ENCODE measurements at regions not wholly inside any gene's neighbourhood (a gene's known extent, or its start where the extent isn't known, plus 50 kb on each side); places are given as distances from the start of the nearest gene placed in this dataset.

DNA sequence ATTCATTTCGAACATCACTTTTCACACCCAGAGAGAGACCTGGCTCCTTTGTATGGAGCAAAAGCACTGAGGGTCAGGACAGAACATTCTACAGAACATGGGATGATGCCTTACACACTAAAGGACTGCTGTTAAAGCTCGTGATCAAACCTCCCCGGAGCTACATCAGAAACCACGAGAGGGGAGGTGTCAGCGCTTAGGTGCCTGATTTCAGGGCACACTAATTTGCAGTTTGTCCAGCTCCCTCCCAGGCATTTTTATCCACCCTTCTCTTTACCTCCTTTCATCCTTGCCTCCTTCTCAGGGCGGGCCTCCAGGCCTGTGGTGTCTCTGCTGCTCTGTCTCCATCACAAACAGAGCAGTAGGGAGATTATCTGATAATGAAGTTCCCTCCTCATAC, 127.5 kb downstream of the VPREB1 start:
- Histone ChIP-seq H3K4me2 (no peak overlapping the region), H3K4me3 (no peak overlapping the region), H3K27ac (no peak overlapping the region), H3K4me1 (no peaks in the 10 kb centered on the region), H3K9me3 (no peaks in the 10 kb centered on the region)
- TF ChIP-seq RFX5 (IDR thresholded peaks at IDR 0.05) = no peak
- TF ChIP-seq RCOR1 (IDR thresholded peaks at IDR 0.05; ENCODE audit: low read depth, low read length) = no peak
- no peak for TF ChIP-seq EHF (CRISPR knock-in tag; IDR thresholded peaks at IDR 0.05)
- TF ChIP-seq CTCF (IDR thresholded peaks at IDR 0.05) = no peak
- TF ChIP-seq SMC3 (IDR thresholded peaks at IDR 0.05) = no peak
- TF ChIP-seq, protein P1, sequence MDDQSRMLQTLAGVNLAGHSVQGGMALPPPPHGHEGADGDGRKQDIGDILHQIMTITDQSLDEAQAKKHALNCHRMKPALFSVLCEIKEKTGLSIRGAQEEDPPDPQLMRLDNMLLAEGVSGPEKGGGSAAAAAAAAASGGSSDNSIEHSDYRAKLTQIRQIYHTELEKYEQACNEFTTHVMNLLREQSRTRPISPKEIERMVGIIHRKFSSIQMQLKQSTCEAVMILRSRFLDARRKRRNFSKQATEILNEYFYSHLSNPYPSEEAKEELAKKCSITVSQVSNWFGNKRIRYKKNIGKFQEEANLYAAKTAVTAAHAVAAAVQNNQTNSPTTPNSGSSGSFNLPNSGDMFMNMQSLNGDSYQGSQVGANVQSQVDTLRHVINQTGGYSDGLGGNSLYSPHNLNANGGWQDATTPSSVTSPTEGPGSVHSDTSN (IDR thresholded peaks at IDR 0.05) = no peak
- no peak for TF ChIP-seq NR3C1 (IDR thresholded peaks at IDR 0.05)
- no peak for TF ChIP-seq ZC3H11A (IDR thresholded peaks at IDR 0.05)
- ChIA-PET POLR2A (no interaction called here), CTCF (interaction anchor here (1.2 kb wide), 1 partner anchor 11 kb away, joined by 3 read pairs; no protein-coding TSS in a partner anchor)
- FAIRE-seq (no peak), DNase-seq (ENCODE audit: low read depth in 1 of 2, low spot score in 1 of 2) (no peak), ATAC-seq (no peak)
- WGBS (ENCODE audit: missing lambda C conversion rate) = 35% methylated on average over 6 of the region's 6 CpGs

DNA sequence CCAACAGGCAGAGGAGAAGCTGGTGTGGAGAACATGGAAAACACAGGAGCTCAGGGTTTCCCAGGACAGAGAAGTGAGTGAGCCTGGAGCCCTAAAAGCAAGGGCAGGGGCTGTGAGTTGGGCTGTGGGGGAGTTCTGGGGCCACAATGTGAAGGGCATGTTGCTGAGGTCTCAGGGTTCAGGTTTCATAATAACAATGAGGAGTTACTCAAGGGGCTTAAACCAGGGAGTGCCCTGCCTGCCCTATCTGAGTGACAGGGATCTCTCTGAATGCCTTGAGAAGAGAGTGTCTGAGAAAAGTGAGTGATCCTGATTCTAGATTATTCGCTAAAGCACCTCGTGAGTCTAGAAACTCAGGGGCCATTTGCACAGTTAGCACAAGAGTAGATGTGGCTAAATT, 129.6 kb downstream of the VPREB1 start:
- Histone ChIP-seq H3K27ac (no peak overlapping the region), H3K4me3 (no peak overlapping the region), H3K4me1 (no peaks in the 10 kb centered on the region), H3K9me3 (no peaks in the 10 kb centered on the region), H3K4me2 (no peak overlapping the region)
- POLR2A ChIA-PET = no interaction called here
- DNase-seq (ENCODE audit: low read depth in 1 of 2, low spot score in 1 of 2) (no peak), ATAC-seq (no peak), FAIRE-seq (no peak)
- no peak for TF ChIP-seq NFE2L2 (conservative IDR thresholded peaks at IDR 0.05; ENCODE audit: low read length)
- TF ChIP-seq, protein P2, sequence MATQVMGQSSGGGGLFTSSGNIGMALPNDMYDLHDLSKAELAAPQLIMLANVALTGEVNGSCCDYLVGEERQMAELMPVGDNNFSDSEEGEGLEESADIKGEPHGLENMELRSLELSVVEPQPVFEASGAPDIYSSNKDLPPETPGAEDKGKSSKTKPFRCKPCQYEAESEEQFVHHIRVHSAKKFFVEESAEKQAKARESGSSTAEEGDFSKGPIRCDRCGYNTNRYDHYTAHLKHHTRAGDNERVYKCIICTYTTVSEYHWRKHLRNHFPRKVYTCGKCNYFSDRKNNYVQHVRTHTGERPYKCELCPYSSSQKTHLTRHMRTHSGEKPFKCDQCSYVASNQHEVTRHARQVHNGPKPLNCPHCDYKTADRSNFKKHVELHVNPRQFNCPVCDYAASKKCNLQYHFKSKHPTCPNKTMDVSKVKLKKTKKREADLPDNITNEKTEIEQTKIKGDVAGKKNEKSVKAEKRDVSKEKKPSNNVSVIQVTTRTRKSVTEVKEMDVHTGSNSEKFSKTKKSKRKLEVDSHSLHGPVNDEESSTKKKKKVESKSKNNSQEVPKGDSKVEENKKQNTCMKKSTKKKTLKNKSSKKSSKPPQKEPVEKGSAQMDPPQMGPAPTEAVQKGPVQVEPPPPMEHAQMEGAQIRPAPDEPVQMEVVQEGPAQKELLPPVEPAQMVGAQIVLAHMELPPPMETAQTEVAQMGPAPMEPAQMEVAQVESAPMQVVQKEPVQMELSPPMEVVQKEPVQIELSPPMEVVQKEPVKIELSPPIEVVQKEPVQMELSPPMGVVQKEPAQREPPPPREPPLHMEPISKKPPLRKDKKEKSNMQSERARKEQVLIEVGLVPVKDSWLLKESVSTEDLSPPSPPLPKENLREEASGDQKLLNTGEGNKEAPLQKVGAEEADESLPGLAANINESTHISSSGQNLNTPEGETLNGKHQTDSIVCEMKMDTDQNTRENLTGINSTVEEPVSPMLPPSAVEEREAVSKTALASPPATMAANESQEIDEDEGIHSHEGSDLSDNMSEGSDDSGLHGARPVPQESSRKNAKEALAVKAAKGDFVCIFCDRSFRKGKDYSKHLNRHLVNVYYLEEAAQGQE (IDR thresholded peaks at IDR 0.05) = no peak
- TF ChIP-seq ELK1 (IDR thresholded peaks at IDR 0.05; ENCODE audit: low read depth, low read length) = no peak
- no peak for TF ChIP-seq E2F6 (IDR thresholded peaks at IDR 0.05; ENCODE audit: borderline replicate concordance, low read depth)
- no peak for TF ChIP-seq RARB (CRISPR knock-in tag; IDR thresholded peaks at IDR 0.05)
- no peak for TF ChIP-seq HOXA7 (CRISPR knock-in tag; IDR thresholded peaks at IDR 0.05)
- TF ChIP-seq, protein P3, sequence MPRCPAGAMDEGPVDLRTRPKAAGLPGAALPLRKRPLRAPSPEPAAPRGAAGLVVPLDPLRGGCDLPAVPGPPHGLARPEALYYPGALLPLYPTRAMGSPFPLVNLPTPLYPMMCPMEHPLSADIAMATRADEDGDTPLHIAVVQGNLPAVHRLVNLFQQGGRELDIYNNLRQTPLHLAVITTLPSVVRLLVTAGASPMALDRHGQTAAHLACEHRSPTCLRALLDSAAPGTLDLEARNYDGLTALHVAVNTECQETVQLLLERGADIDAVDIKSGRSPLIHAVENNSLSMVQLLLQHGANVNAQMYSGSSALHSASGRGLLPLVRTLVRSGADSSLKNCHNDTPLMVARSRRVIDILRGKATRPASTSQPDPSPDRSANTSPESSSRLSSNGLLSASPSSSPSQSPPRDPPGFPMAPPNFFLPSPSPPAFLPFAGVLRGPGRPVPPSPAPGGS (IDR thresholded peaks at IDR 0.05) = no peak
- no peak for TF ChIP-seq KDM1A (IDR thresholded peaks at IDR 0.05; ENCODE audit: low read depth)
- no peak for TF ChIP-seq HOXB5 (CRISPR knock-in tag; IDR thresholded peaks at IDR 0.05)
- TF ChIP-seq POLR2AphosphoS2 (conservative IDR thresholded peaks at IDR 0.05; ENCODE audit: low read length) = no peak
- no peak for TF ChIP-seq CBX2 (IDR thresholded peaks at IDR 0.05; ENCODE audit: borderline replicate concordance, low read depth)
- TF ChIP-seq KDM5A (IDR thresholded peaks at IDR 0.05) = no peak
- TF ChIP-seq CTCF (IDR thresholded peaks at IDR 0.05) = no peak
- TF ChIP-seq HEYL (CRISPR knock-in tag; IDR thresholded peaks at IDR 0.05) = no peak
- no peak for TF ChIP-seq CHD2 (IDR thresholded peaks at IDR 0.05; ENCODE audit: low read length, partially characterized antibody)
- no peak for TF ChIP-seq HDAC2 (IDR thresholded peaks at IDR 0.05)
- no peak for TF ChIP-seq ATOH8 (CRISPR knock-in tag; IDR thresholded peaks at IDR 0.05; ENCODE audit: low read depth)
- CTCF ChIA-PET = no interaction called here
- WGBS (ENCODE audit: missing lambda C conversion rate) = 24% methylated on average over 2 of the region's 2 CpGs

All from A549 (cell line).